ENCODE measurements at regions not wholly inside any gene's neighbourhood (a gene's known extent, or its start where the extent isn't known, plus 50 kb on each side); places are given as distances from the start of the nearest gene placed in this dataset.

DNA sequence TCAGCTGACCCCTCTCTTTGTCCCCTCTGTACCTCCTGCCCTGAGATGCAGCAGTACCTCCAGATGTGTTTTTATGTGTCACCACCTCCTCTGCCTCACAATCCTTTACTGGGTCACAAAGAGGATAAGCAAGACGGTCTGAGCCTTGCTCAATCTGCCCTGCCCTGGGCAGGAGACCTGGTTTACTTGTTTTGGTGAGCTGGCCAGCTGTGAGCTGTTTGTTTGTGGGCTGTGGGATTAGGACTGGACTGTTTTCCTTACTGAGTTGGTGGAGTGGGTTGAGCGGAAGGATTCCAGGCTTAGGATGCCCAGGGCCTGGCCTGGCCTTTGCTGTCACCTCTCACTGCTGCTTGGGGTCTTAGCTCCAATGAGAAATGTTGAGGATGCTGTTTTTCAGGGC is 299.5 kb downstream of the SRBD1 start:
- TF ChIP-seq, protein P1, sequence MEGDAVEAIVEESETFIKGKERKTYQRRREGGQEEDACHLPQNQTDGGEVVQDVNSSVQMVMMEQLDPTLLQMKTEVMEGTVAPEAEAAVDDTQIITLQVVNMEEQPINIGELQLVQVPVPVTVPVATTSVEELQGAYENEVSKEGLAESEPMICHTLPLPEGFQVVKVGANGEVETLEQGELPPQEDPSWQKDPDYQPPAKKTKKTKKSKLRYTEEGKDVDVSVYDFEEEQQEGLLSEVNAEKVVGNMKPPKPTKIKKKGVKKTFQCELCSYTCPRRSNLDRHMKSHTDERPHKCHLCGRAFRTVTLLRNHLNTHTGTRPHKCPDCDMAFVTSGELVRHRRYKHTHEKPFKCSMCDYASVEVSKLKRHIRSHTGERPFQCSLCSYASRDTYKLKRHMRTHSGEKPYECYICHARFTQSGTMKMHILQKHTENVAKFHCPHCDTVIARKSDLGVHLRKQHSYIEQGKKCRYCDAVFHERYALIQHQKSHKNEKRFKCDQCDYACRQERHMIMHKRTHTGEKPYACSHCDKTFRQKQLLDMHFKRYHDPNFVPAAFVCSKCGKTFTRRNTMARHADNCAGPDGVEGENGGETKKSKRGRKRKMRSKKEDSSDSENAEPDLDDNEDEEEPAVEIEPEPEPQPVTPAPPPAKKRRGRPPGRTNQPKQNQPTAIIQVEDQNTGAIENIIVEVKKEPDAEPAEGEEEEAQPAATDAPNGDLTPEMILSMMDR (IDR thresholded peaks at IDR 0.05), result no peak
- no peak for TF ChIP-seq POLR2A (IDR thresholded peaks at IDR 0.05)
